AG09319 (cell line): ENCODE measurements at regions not wholly inside any gene's neighbourhood (a gene's known extent, or its start where the extent isn't known, plus 50 kb on each side); places are given as distances from the start of the nearest gene placed in this dataset.

Experiments
- DNase-seq: peaks from one replicate; pipeline ENCODE4 v3.0.0-alpha.2; 2010; ENCODE audit warnings: low read depth; ENCODE audit errors: extremely low read depth
- TF ChIP-seq, protein P1 (sequence below): IDR thresholded peaks from 2 replicates; pipeline ENCODE4 v1.5.1; 2011; ENCODE audit warnings: low read depth, mild to moderate bottlenecking, inconsistent platforms, low read length, moderate library complexity

DNA sequence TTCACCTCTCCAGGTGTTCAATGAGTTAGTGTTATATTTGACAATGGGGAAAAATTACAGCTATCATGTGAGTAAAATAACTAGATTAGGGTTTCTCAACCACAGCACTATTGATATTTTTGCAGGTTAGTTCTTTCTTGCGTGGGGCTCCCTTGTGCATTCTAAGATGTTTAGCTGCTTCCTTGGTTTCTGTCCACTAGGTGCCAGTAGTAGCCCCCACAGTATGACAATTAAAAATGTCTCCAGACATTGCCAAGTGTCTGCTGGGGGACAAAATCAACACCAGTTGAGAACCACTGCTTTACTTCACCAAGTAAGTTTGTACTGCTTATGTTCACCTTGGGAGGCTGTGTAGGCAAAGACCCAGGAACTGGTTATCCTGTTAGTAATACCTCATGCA is 618.7 kb downstream of the EDEM1 start:
- DNase-seq, result no peak
- TF ChIP-seq, protein P1, sequence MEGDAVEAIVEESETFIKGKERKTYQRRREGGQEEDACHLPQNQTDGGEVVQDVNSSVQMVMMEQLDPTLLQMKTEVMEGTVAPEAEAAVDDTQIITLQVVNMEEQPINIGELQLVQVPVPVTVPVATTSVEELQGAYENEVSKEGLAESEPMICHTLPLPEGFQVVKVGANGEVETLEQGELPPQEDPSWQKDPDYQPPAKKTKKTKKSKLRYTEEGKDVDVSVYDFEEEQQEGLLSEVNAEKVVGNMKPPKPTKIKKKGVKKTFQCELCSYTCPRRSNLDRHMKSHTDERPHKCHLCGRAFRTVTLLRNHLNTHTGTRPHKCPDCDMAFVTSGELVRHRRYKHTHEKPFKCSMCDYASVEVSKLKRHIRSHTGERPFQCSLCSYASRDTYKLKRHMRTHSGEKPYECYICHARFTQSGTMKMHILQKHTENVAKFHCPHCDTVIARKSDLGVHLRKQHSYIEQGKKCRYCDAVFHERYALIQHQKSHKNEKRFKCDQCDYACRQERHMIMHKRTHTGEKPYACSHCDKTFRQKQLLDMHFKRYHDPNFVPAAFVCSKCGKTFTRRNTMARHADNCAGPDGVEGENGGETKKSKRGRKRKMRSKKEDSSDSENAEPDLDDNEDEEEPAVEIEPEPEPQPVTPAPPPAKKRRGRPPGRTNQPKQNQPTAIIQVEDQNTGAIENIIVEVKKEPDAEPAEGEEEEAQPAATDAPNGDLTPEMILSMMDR, result no peak

DNA sequence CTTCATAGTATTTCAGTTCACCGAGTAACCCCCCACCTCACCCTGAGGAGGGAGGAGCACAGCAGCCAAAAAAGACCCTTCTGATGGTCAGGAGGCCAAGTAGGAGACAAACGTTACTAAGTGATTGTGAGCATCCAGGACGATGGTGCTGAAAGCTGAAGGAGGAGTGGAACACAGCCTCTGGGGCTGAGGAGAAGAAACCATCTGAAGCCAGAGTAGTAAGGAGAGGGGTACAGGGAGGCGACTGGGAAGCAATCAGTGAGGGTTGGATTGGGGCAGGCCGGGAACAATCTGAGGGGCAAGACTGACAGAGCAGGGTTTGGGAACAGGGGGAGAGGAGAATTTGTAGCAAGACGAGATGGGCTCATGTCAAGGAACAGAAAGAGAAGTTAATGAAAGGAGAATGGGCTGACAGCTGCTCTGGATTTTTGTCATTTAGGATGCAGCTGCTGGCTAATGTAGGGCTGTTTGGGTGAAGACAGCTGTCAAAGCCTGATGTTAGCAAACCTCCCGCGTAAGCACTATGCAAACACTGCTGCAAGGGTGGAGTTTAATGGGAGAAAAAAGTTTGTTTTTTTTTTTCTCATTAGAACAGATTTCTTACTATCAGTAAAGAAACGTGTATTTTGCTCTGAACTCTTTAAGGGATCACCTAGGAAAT is 622.2 kb downstream of the EDEM1 start:
- DNase-seq, result no peak
- TF ChIP-seq, protein P1, result no peak

DNA sequence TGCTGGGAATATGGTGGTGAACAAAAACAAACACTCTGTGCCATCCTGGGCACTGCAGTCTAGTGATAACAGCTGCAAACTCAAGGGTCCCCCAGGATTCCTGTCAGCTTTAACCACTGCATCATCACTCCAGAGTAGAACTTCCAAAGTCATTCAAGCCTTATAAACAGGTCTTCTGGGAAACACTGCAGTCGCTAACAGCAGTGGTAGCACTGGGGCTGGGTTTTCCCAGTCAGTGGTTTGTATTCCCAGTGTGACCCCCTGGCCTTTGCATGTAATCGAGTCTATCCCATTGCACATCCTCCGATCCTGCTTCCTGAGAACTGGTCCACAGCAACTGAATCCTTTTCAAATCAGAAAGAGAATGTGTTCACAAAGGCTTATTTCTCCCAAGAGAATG is 623.5 kb downstream of the EDEM1 start:
- DNase-seq, result no peak
- TF ChIP-seq, protein P1, result no peak

DNA sequence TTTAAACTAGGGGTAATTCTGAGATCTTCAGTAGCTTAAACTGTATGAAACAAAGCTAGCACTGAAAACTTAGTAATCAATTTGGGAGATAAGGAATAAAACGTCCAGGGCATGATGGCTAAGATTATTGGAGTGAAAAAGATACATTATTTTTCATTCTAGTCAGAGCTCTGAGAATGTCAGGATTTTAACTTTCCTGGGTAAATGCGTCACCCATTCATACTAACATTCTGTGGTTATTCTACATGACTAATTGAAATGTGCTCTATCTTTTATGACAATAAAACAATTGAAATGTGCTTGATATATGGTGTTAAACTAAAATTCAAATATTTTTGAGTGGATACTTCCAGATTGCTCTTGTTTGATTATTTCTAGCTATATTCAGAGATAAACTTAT is 626.0 kb downstream of the EDEM1 start:
- TF ChIP-seq, protein P1, result no peak
- no peak for DNase-seq

DNA sequence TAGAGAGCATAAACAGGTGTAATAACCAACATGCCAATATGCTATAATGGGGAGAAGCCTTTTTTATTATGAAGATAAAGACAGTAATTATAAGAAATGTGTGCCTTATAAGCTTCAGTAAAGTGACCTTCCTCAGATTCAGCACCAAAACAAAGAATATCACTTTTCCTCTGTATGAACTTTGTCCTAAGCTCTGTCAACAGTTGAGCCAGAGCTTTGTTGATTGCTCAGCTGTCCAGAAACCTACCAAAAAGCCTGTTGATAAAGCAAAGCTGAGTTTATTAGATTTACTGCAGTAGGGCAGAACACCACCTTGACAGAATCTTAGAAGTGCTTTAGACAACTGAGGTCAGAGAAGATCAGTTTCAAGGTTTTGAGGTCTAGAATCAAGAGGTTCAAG is 635.3 kb downstream of the EDEM1 start:
- no peak for DNase-seq
- TF ChIP-seq, protein P1, result no peak

DNA sequence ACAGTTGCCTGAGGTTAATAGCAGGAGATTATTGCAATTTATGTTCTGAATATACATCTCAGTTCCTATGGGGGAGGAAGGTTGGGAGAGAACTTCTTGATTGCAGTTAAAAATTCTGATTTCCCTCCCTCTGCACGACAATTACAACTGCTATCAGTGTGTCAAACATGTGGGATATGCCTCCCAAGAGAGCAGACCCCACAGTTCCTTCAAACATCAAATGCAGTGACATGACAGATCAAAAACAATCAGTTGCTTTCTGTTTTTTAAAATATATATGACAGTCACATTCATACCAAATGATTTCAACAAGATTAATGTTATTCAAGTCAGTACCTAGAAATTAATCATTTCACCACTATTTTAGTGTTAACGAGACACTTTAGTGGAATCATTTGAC is 639.0 kb downstream of the EDEM1 start:
- no peak for DNase-seq
- TF ChIP-seq, protein P1, result no peak

DNA sequence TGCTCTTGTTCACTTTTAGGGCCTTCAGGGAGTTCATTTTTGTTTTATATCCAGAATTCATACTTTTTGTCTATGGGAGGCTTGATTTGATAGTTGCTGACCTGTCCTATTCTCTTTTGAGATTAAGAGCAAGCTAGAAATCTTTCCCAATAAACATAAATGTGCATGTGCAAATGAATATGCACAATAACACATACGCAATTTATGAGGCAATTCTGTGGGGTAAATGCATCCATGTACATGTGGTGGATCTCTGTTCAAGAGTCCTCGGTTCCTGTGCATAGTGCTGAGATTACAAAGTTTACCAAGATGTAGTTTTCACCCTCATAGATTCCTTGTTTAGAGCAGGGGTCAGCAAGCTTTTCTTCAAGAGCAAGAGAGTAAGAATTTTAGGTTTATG is 640.7 kb downstream of the EDEM1 start:
- TF ChIP-seq, protein P1, result no peak
- no peak for DNase-seq
